VCaP (cell line): ENCODE measurements at regions not wholly inside any gene's neighbourhood (a gene's known extent, or its start where the extent isn't known, plus 50 kb on each side); places are given as distances from the start of the nearest gene placed in this dataset.
"Not testable (repeated sequence)": the region's sequence is repeated elsewhere in the genome, so short reads cannot be mapped to it uniquely, and the experiment has no call there.

Experiments used
- H3K27ac ChIP-seq: fragments of 450-650 bp; 2 replicates; pipeline ENCODE4 v1.5.1; 2017
- TF ChIP-seq, protein P1 (sequence below): fragments of 450-650 bp; conservative IDR thresholded peaks from 2 replicates; pipeline ENCODE4 v1.5.1; 2017; ENCODE audit warnings: mild to moderate bottlenecking, moderate library complexity

DNA sequence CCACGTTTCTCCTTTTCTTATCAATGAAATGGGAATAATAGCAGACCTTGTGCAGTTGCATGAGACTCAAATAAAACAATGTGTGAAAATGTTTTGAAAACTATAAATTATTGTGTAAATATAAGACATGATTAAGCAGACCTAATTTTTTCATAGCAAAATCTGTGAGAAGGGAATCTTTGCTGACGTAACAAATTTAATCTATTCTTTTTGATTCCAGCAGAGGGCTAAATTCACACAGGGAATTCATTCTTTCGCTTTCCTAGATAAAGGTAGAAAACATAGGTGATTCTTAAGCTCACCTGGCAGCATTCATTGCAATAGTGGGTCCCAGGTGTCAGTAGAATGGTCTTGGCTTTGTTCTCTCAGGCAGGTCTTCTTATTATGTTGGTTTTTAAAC is 450.0 kb upstream of the GCFC2 start:
- TF ChIP-seq, protein P1, sequence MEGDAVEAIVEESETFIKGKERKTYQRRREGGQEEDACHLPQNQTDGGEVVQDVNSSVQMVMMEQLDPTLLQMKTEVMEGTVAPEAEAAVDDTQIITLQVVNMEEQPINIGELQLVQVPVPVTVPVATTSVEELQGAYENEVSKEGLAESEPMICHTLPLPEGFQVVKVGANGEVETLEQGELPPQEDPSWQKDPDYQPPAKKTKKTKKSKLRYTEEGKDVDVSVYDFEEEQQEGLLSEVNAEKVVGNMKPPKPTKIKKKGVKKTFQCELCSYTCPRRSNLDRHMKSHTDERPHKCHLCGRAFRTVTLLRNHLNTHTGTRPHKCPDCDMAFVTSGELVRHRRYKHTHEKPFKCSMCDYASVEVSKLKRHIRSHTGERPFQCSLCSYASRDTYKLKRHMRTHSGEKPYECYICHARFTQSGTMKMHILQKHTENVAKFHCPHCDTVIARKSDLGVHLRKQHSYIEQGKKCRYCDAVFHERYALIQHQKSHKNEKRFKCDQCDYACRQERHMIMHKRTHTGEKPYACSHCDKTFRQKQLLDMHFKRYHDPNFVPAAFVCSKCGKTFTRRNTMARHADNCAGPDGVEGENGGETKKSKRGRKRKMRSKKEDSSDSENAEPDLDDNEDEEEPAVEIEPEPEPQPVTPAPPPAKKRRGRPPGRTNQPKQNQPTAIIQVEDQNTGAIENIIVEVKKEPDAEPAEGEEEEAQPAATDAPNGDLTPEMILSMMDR: peak; percentile 30
- no peak overlapping the region for H3K27ac ChIP-seq

DNA sequence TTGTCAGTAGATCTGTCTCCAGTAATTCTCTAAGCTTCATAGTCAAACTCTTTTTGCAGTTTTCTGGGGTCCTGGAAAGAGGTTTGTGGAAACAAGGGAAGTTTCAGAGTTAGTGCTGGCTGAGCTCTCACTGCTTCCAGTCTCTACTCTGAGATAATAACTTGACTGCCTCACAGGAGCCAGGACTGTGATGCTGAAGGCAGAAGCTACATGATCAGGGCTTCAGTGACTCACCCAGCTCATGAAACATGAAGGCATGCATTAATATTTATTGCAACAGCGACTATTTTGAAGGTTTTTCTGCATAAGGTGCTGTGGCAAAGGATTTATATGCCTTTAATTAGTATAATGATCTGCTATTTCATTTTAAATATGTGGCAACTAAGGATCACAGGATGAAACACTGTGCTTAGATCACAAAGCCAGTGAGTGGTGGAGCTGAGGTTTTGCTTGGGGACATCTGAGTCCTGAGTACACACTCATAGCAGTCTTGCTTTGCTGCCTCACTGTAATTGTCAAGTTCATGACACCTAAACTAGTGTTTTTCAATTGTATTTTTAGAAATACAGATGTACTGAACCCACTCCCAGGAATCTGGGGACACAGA is 448.4 kb upstream of the GCFC2 start:
- TF ChIP-seq, protein P1: no peak
- no peak overlapping the region for H3K27ac ChIP-seq

DNA sequence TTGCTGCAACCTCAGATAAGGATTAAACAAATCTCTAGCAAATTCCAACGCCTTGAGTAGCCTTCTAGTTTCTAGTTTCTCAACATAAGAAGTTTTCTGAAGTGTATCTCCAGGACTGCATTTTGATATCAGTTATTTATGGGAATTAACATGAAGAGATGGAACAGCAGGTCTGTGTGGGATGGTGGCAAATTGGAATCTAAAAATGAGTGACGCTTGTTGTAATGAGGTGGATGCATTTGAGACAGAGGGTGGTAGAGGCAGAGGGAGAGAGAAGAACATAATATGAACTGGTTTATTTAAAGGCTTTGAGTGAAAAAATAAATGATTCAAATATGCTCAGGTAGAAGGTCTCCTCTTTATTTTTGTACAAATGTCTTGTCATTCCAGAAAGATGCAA is 446.8 kb upstream of the GCFC2 start:
- TF ChIP-seq, protein P1: no peak
- no peak overlapping the region for H3K27ac ChIP-seq

DNA sequence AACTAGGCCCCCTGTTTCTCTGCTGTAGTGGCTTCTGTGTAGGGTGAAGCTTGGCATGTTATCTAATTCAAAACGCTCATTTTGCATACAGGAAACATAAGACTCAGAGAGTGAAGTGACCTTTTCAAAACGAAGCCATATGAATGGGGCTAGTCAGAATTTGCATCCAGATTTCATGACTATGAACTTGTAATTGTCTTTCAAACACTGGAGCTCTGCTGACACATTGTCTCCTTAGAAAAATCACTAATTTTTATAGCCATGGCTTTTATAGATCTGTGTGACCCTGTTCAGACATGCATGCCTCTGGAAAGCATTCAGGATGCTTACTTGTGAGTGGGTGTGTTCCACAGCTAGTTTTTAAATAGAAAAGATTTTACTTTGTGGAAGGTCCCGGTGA is 444.3 kb upstream of the GCFC2 start:
- no peak overlapping the region for H3K27ac ChIP-seq
- TF ChIP-seq, protein P1: no peak

DNA sequence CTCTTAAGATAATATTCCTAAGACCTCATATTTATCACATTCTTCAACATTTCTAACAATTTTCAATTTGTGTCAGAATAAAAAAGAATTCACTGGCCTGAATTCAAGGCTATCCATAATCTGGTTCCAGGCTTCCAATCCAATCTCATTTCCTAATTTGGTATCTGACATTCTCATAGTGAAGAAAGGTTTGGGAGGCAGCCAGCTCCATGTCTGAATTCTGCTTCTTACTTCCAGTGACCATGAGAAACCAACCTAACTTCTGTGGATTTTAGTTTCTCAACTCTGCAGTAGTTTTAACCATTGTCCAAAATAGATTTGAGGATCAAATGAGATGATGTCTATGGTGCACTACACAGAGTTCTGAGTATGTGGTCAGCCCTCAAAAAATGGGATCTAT is 439.1 kb upstream of the GCFC2 start:
- H3K27ac ChIP-seq: no peak overlapping the region
- TF ChIP-seq, protein P1: no peak

DNA sequence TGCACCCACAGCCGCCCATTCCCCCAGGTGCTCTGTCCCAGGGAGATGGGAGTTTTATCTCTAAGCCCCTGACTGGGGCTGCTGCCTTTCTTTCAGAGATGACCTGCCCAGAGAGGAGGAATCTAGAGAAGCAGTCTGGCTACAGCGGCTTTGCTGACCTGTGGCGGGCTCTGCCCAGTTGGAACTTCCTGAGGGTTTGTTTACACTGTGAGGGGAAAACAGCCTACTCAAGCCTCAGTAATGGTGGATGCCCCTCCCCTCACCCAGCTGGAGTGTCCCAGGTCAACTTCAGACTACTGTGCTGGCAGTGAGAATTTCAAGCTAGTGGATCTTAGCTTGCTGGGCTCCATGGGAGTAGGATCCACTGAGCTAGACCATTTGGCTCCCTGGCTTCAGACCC is 428.6 kb upstream of the GCFC2 start:
- not testable (repeated sequence) for H3K27ac ChIP-seq

DNA sequence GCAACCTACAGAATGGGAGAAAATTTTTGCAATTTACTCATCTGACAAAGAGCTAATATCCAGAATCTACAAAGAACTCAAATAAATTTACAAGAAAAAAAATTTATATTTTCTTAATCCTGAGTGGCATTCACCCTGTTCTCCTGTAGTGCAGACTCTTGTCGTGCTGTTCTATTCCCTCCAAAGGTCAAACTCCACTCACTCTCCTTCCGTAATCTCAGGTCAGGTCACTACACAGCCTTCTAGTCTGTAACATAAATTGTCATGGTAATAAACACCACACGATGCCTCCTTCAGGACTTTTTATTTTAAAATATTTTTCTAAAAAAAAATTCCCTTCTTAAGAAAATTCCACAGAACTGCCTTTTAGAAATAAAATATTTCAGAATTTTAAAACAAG is 417.9 kb upstream of the GCFC2 start:
- TF ChIP-seq, protein P1: no peak
- no peak overlapping the region for H3K27ac ChIP-seq

DNA sequence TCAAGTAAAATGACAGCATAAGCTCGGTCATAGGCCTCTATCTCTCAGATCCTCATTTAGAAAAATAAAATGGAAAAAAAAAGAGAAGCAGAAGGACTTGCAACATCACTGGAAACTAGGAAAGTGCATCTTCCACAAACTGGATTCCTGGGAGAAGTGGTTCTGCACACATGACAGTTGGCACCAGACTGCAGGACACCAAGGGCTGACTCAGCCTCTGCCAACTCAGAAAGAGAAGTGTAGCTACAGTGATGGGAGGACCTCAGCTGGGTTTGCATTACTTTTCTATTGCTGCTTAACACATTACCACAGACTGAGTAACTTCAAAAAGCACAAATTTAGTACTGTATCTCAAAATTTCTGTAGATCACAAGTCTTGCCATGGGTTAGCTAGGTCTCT is 409.5 kb upstream of the GCFC2 start:
- TF ChIP-seq, protein P1: no peak
- no peak overlapping the region for H3K27ac ChIP-seq
